ENCODE measurements at regions not wholly inside any gene's neighbourhood (a gene's known extent, or its start where the extent isn't known, plus 50 kb on each side); places are given as distances from the start of the nearest gene placed in this dataset.

- H3K4me1 ChIP-seq (ENCODE audit: control insufficient read depth, insufficient read depth, low read length) = no peaks in the 10 kb centered on the region
- no peak overlapping the region for H3K4me2 ChIP-seq (ENCODE audit: control insufficient read depth, insufficient read depth)
- TF ChIP-seq BCL11A (IDR thresholded peaks at IDR 0.05; ENCODE audit: low read depth, low read length) (no peak), MYC (IDR thresholded peaks at IDR 0.05; ENCODE audit: insufficient read depth, insufficient read length, insufficient replicate concordance, low read length, severe bottlenecking) (no peak)
- intact Hi-C loops (cut with micrococcal nuclease; ENCODE audit: unreplicated experiment) = no loop called here
- DNase-seq (ENCODE audit: low read depth, low spot score) = no peak
- ChIA-PET SMC1A (ENCODE audit: uncharacterized antibody, unreplicated experiment) (no interaction called here), POLR2A (no interaction called here), RAD21 (ENCODE audit: unreplicated experiment) (no interaction called here), CTCF (no interaction called here)
- no peaks in the 10 kb centered on the region for H3K79me2 ChIP-seq (ENCODE audit: control insufficient read depth, insufficient read depth, low read length)
- in situ Hi-C loops (cut with MboI) = no loop called here
- no peak for FAIRE-seq
- under 1% methylated on average over 4 of the region's 4 CpGs for WGBS (ENCODE audit: insufficient coverage, insufficient replicate concordance, low lambda C conversion rate, missing lambda C conversion rate)
- H3K27ac ChIP-seq (ENCODE audit: control insufficient read depth, insufficient read depth) = no peak overlapping the region
- no peaks in the 10 kb centered on the region for H3K9me3 ChIP-seq (replicated peaks; ENCODE audit: control insufficient read depth, insufficient read depth, low read length)
- no TSS peak for BruUV-seq (replicated peaks)
- no peak for ATAC-seq
- no peak overlapping the region for H2AFZ ChIP-seq (ENCODE audit: control insufficient read depth, low read depth, low read length)
- no peaks in the 10 kb centered on the region for H3K36me3 ChIP-seq (ENCODE audit: control insufficient read depth in 2 of 2, insufficient read depth in 2 of 2, low read length in 1 of 2)
- no peak overlapping the region for H3K9ac ChIP-seq (ENCODE audit: control insufficient read depth, insufficient read depth, low read length)
- no peaks in the 10 kb centered on the region for H3K27me3 ChIP-seq (replicated peaks in 1 of 2; ENCODE audit: control insufficient read depth in 2 of 2, insufficient read depth in 2 of 2, low read length in 1 of 2)
- H4K20me1 ChIP-seq (ENCODE audit: control insufficient read depth, insufficient read depth) = no peaks in the 10 kb centered on the region
- no peak overlapping the region for H3K4me3 ChIP-seq
These were observed 206.3 kb upstream of the NOL4 start for GRCh38 chr18:34431042-34431441.

- no peaks in the 10 kb centered on the region for H4K20me1 ChIP-seq (ENCODE audit: control insufficient read depth, insufficient read depth)
- DNase-seq (ENCODE audit: low read depth, low spot score) = no peak
- SMC1A ChIA-PET (ENCODE audit: uncharacterized antibody, unreplicated experiment) = no interaction called here
- no peaks in the 10 kb centered on the region for H3K79me2 ChIP-seq (ENCODE audit: control insufficient read depth, insufficient read depth, low read length)
- WGBS (ENCODE audit: insufficient coverage, insufficient replicate concordance, low lambda C conversion rate, missing lambda C conversion rate) = 8% methylated on average over 2 of the region's 2 CpGs
- H3K27ac ChIP-seq (ENCODE audit: control insufficient read depth, insufficient read depth) = no peak overlapping the region
- H3K36me3 ChIP-seq (ENCODE audit: control insufficient read depth in 2 of 2, insufficient read depth in 2 of 2, low read length in 1 of 2) = no peaks in the 10 kb centered on the region
- no peak overlapping the region for H3K9ac ChIP-seq (ENCODE audit: control insufficient read depth, insufficient read depth, low read length)
- CTCF ChIA-PET = interaction anchor here (2.3 kb wide), 1 partner anchor 322 kb away, joined by 7 read pairs; no protein-coding TSS in a partner anchor
- H3K9me3 ChIP-seq (replicated peaks; ENCODE audit: control insufficient read depth, insufficient read depth, low read length) = no peaks in the 10 kb centered on the region
- no peaks in the 10 kb centered on the region for H3K4me1 ChIP-seq (ENCODE audit: control insufficient read depth, insufficient read depth, low read length)
- no peaks in the 10 kb centered on the region for H3K27me3 ChIP-seq (replicated peaks in 1 of 2; ENCODE audit: control insufficient read depth in 2 of 2, insufficient read depth in 2 of 2, low read length in 1 of 2)
- POLR2A ChIA-PET = no interaction called here
- intact Hi-C loops (cut with micrococcal nuclease; ENCODE audit: unreplicated experiment) = no loop called here
- H2AFZ ChIP-seq (ENCODE audit: control insufficient read depth, low read depth, low read length) = no peak overlapping the region
- in situ Hi-C loops (cut with MboI) = no loop called here
- no peak for ATAC-seq
- BruUV-seq (replicated peaks) = no TSS peak
- no peak for FAIRE-seq
- RAD21 ChIA-PET (ENCODE audit: unreplicated experiment) = no interaction called here
- no peak overlapping the region for H3K4me3 ChIP-seq
- H3K4me2 ChIP-seq (ENCODE audit: control insufficient read depth, insufficient read depth) = no peak overlapping the region
- TF ChIP-seq GABPA (IDR thresholded peaks at IDR 0.05; ENCODE audit: low read depth) (no peak), FOXM1 (IDR thresholded peaks at IDR 0.05; ENCODE audit: low read depth, low read length) (no peak), RUNX3 (IDR thresholded peaks at IDR 0.05; ENCODE audit: low read length) (no peak), ZNF274 (IDR thresholded peaks at IDR 0.05; ENCODE audit: insufficient read depth, insufficient read length) (no peak), ZBTB11 (CRISPR knock-in tag; IDR thresholded peaks at IDR 0.05) (no peak), E2F8 (IDR thresholded peaks at IDR 0.05; ENCODE audit: low read depth, partially characterized antibody) (no peak), SKIL (IDR thresholded peaks at IDR 0.05; ENCODE audit: low read depth, poor library complexity, severe bottlenecking) (no peak), RFX5 (IDR thresholded peaks at IDR 0.05; ENCODE audit: low read depth, low read length) (no peak), HCFC1 (IDR thresholded peaks at IDR 0.05; ENCODE audit: low read length) (no peak)
These were observed 219.9 kb upstream of the NOL4 start for GRCh38 chr18:34444622-34445021.

Data from GM12878 (cell line).